ENCODE measurements at regions not wholly inside any gene's neighbourhood (a gene's known extent, or its start where the extent isn't known, plus 50 kb on each side); places are given as distances from the start of the nearest gene placed in this dataset.

GRCh38 chr16:13573903-13574302, 346.1 kb upstream of the ERCC4 start:
- no peaks in the 10 kb centered on the region for H3K4me1 ChIP-seq
- H3K4me2 ChIP-seq (ENCODE audit: low read length): no peak overlapping the region
- no peak overlapping the region for H3K4me3 ChIP-seq (ENCODE audit: low read depth, low read length)
- no peak overlapping the region for H3K27ac ChIP-seq
- no peaks in the 10 kb centered on the region for H3K27me3 ChIP-seq (ENCODE audit: control insufficient read depth, insufficient read depth, low read length)
- no peaks in the 10 kb centered on the region for H3K36me3 ChIP-seq (ENCODE audit: control insufficient read depth, insufficient read depth, low read length)
- H3K79me2 ChIP-seq: no peaks in the 10 kb centered on the region
- TF ChIP-seq CTCF (IDR thresholded peaks at IDR 0.05): no peak
- no peak overlapping the region for H3K9ac ChIP-seq
- no peaks in the 10 kb centered on the region for H3K9me3 ChIP-seq (ENCODE audit: control insufficient read depth, low read length)
- no peak overlapping the region for H2AFZ ChIP-seq

- Histone ChIP-seq H3K9ac (no peak overlapping the region), H3K9me3 (ENCODE audit: control insufficient read depth, low read length) (no peaks in the 10 kb centered on the region), H3K4me2 (ENCODE audit: low read length) (no peak overlapping the region), H2AFZ (no peak overlapping the region), H3K4me3 (ENCODE audit: low read depth, low read length) (no peak overlapping the region), H3K79me2 (no peaks in the 10 kb centered on the region), H3K36me3 (ENCODE audit: control insufficient read depth, insufficient read depth, low read length) (no peaks in the 10 kb centered on the region), H3K27ac (no peak overlapping the region), H3K27me3 (ENCODE audit: control insufficient read depth, insufficient read depth, low read length) (no peaks in the 10 kb centered on the region), H3K4me1 (no peaks in the 10 kb centered on the region)
- no peak for TF ChIP-seq CTCF (IDR thresholded peaks at IDR 0.05)
Observed at GRCh38 chr16:13586051-13586450, 333.9 kb upstream of the ERCC4 start.

- Histone ChIP-seq H3K4me3 (ENCODE audit: low read depth, low read length) (no peak overlapping the region), H3K27me3 (ENCODE audit: control insufficient read depth, insufficient read depth, low read length) (no peaks in the 10 kb centered on the region), H3K9me3 (ENCODE audit: control insufficient read depth, low read length) (no peaks in the 10 kb centered on the region), H3K9ac (no peak overlapping the region), H3K36me3 (ENCODE audit: control insufficient read depth, insufficient read depth, low read length) (no peaks in the 10 kb centered on the region), H3K79me2 (no peaks in the 10 kb centered on the region), H3K4me2 (ENCODE audit: low read length) (no peak overlapping the region), H3K27ac (no peak overlapping the region), H2AFZ (no peak overlapping the region), H3K4me1 (no peaks in the 10 kb centered on the region)
- TF ChIP-seq CTCF (IDR thresholded peaks at IDR 0.05): no peak
Observed at GRCh38 chr16:13587181-13587580, 332.8 kb upstream of the ERCC4 start.

GRCh38 chr16:13594823-13595222, 325.1 kb upstream of the ERCC4 start:
- no peak for TF ChIP-seq CTCF (IDR thresholded peaks at IDR 0.05)
- Histone ChIP-seq H3K4me2 (ENCODE audit: low read length) (no peak overlapping the region), H3K9ac (no peak overlapping the region), H3K4me3 (ENCODE audit: low read depth, low read length) (no peak overlapping the region), H3K4me1 (no peaks in the 10 kb centered on the region), H3K27ac (no peak overlapping the region), H3K9me3 (ENCODE audit: control insufficient read depth, low read length) (no peaks in the 10 kb centered on the region), H2AFZ (no peak overlapping the region), H3K36me3 (ENCODE audit: control insufficient read depth, insufficient read depth, low read length) (no peaks in the 10 kb centered on the region), H3K79me2 (no peaks in the 10 kb centered on the region), H3K27me3 (ENCODE audit: control insufficient read depth, insufficient read depth, low read length) (no peaks in the 10 kb centered on the region)

- Histone ChIP-seq H3K79me2 (no peaks in the 10 kb centered on the region), H3K4me3 (ENCODE audit: low read depth, low read length) (no peak overlapping the region), H3K27me3 (ENCODE audit: control insufficient read depth, insufficient read depth, low read length) (no peaks in the 10 kb centered on the region), H3K9me3 (ENCODE audit: control insufficient read depth, low read length) (no peaks in the 10 kb centered on the region), H3K9ac (no peak overlapping the region), H3K36me3 (ENCODE audit: control insufficient read depth, insufficient read depth, low read length) (no peaks in the 10 kb centered on the region), H3K4me1 (no peaks in the 10 kb centered on the region), H2AFZ (no peak overlapping the region), H3K4me2 (ENCODE audit: low read length) (no peak overlapping the region), H3K27ac (no peak overlapping the region)
- TF ChIP-seq CTCF (IDR thresholded peaks at IDR 0.05): no peak
Observed at GRCh38 chr16:13606804-13607203, 313.1 kb upstream of the ERCC4 start.
